Upper lobe of left lung (tissue), 6 donors: ENCODE measurements at regions not wholly inside any gene's neighbourhood (a gene's known extent, or its start where the extent isn't known, plus 50 kb on each side); places are given as distances from the start of the nearest gene placed in this dataset.

Experiments used
- ATAC-seq, 2 donors: fragments of 200-7000 bp; cut with Tn5 transposase; one replicate each; pipeline ENCODE4 v1.9.1; 2022; ENCODE audit warnings: mild to moderate bottlenecking in 2 of 2, moderate library complexity in 2 of 2; ENCODE audit not compliant: low FRiP score in 2 of 2
- DNase-seq, 2 donors: peaks; one replicate each; pipeline ENCODE4 v3.0.0-alpha.2; 2019 to 2020
- H3K27ac ChIP-seq, 4 donors: fragments of 200-600 bp; sonication (generic); one replicate each; pipeline ENCODE4 v1.5.1; 2016 to 2019
- H3K27me3 ChIP-seq, 4 donors: fragments of 200-600 bp; sonication (generic); one replicate each; pipeline ENCODE4 v1.5.1; 2017 to 2019
- H3K36me3 ChIP-seq, 4 donors: fragments of 200-600 bp; sonication (generic); one replicate each; pipeline ENCODE4 v1.5.1; 2016 to 2019
- H3K4me1 ChIP-seq, 4 donors: fragments of 200-600 bp; sonication (generic); one replicate each; pipeline ENCODE4 v1.5.1; 2018 to 2019
- H3K4me3 ChIP-seq, 4 donors: fragments of 200-600 bp; sonication (generic); one replicate each; pipeline ENCODE4 v1.5.1; 2017 to 2019; ENCODE audit warnings: mild to moderate bottlenecking in 2 of 4, moderate library complexity in 1 of 4
- H3K9me3 ChIP-seq, 4 donors: fragments of 200-600 bp; sonication (generic); one replicate each; pipeline ENCODE4 v1.5.1; 2018 to 2019
- EP300 ChIP-seq, 4 donors: sonication (generic); formaldehyde crosslinking; IDR thresholded peaks; one replicate each; pipeline ENCODE4 v1.5.1; 2017; ENCODE audit warnings: antibody characterized with exemption in 4 of 4, control low read depth in 2 of 4
- POLR2A ChIP-seq, 4 donors: fragments of 450-650 bp; IDR thresholded peaks; one replicate each; pipeline ENCODE4 v1.5.1; 2016 to 2017; ENCODE audit warnings: antibody characterized with exemption in 4 of 4, mild to moderate bottlenecking in 2 of 4
- POLR2AphosphoS5 ChIP-seq, 2 donors: sonication (generic); formaldehyde crosslinking; IDR thresholded peaks; one replicate each; pipeline ENCODE4 v1.5.1; 2017; ENCODE audit warnings: antibody characterized with exemption in 2 of 2
- WGBS, 2 donors: methylation state at CpG; one replicate each; pipeline ENCODE4 v1.1.5; 2017 to 2018; 5-methylcytosine and 5-hydroxymethylcytosine counted together
- TF ChIP-seq, protein P1 (sequence below), 6 experiments: fragments of 450-650 bp in 4 of 6; fragments of 200-600 bp in 2 of 6; sonication (generic) in 2 of 6; IDR thresholded peaks; one replicate each; pipeline ENCODE4 v1.5.1; 2016 to 2019; ENCODE audit warnings: antibody characterized with exemption in 6 of 6
- donor health status: DM: no; HTN: no; CAD: no; lungs with moderate emphysema.
- donor health status: DM: no; HTN: yes; CAD: no; lungs with severe emphysema.

GRCh38 chr14:55814873-55815272 lies 234.9 kb downstream of the KTN1 start:
- H3K4me1 ChIP-seq, result no peaks in the 10 kb centered on the region

DNA sequence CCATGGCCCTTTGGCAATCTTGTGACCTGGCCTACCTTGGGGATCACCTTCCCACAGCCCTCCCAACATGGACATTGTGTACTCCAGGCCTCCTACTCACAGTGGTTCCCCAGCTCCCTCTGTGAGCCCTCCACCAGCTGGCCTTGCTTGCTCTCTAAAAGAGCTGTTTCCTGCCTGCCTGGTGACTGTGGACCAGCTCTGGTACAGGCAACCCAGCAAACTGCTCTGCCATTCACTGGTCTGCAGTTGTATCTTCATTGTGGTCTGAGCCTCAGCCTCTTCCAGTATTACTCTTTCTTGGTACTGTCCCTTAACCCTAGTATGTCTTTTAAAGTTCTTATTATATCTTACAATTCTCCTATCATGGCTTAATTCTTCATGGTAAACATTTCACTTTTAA lies 236.2 kb downstream of the KTN1 start:
- Histone ChIP-seq H3K9me3 (no peaks in the 10 kb centered on the region), H3K4me3 (no peak overlapping the region), H3K27me3 (no peaks in the 10 kb centered on the region), H3K4me1 (no peaks in the 10 kb centered on the region), H3K36me3 (no peaks in the 10 kb centered on the region), H3K27ac (no peak overlapping the region)
- ATAC-seq, result no peak
- DNase-seq, result no peak
- TF ChIP-seq EP300 (IDR thresholded peaks at IDR 0.05) (no peak), POLR2A (IDR thresholded peaks at IDR 0.05) (no peak), POLR2AphosphoS5 (IDR thresholded peaks at IDR 0.05) (no peak)
- TF ChIP-seq, protein P1, sequence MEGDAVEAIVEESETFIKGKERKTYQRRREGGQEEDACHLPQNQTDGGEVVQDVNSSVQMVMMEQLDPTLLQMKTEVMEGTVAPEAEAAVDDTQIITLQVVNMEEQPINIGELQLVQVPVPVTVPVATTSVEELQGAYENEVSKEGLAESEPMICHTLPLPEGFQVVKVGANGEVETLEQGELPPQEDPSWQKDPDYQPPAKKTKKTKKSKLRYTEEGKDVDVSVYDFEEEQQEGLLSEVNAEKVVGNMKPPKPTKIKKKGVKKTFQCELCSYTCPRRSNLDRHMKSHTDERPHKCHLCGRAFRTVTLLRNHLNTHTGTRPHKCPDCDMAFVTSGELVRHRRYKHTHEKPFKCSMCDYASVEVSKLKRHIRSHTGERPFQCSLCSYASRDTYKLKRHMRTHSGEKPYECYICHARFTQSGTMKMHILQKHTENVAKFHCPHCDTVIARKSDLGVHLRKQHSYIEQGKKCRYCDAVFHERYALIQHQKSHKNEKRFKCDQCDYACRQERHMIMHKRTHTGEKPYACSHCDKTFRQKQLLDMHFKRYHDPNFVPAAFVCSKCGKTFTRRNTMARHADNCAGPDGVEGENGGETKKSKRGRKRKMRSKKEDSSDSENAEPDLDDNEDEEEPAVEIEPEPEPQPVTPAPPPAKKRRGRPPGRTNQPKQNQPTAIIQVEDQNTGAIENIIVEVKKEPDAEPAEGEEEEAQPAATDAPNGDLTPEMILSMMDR (IDR thresholded peaks at IDR 0.05), result no peak

More at GRCh38 chr14:55814873-55815272, 234.9 kb downstream of the KTN1 start:
- DNase-seq, result no peak
- Histone ChIP-seq H3K4me3 (no peak overlapping the region), H3K27me3 (no peaks in the 10 kb centered on the region), H3K36me3 (no peaks in the 10 kb centered on the region), H3K27ac (peak overlapping the region in 1 of 4 donors; percentile 9), H3K9me3 (no peaks in the 10 kb centered on the region)
- TF ChIP-seq, protein P1 (IDR thresholded peaks at IDR 0.05), result no peak
- TF ChIP-seq POLR2A (IDR thresholded peaks at IDR 0.05) (no peak), POLR2AphosphoS5 (IDR thresholded peaks at IDR 0.05) (no peak), EP300 (IDR thresholded peaks at IDR 0.05) (no peak)
- ATAC-seq, result peak in 1 of 2 donors; percentile 39
- WGBS, 2 donors, result 72 to 73% methylated on average over 1 of the region's 1 CpG

GRCh38 chr14:55819610-55820304 lies 239.8 kb downstream of the KTN1 start:
- ATAC-seq, result no peak
- WGBS, 2 donors, result 54 to 57% methylated on average over 8 of the region's 8 CpGs

GRCh38 chr14:55822906-55823305 lies 242.9 kb downstream of the KTN1 start:
- TF ChIP-seq POLR2AphosphoS5 (IDR thresholded peaks at IDR 0.05) (no peak), POLR2A (IDR thresholded peaks at IDR 0.05) (no peak), EP300 (IDR thresholded peaks at IDR 0.05) (no peak)
- TF ChIP-seq, protein P1 (IDR thresholded peaks at IDR 0.05), result no peak
- Histone ChIP-seq H3K4me1 (no peaks in the 10 kb centered on the region), H3K27me3 (no peaks in the 10 kb centered on the region), H3K4me3 (no peak overlapping the region), H3K27ac (no peak overlapping the region), H3K36me3 (no peaks in the 10 kb centered on the region), H3K9me3 (peaks cover 0 to 6% (median 2%) of the 10 kb centered on the region in 4 donors)
- WGBS, 2 donors, result 79 to 85% methylated on average over 2 of the region's 2 CpGs
- ATAC-seq (no peak), DNase-seq (no peak)

More at GRCh38 chr14:55819610-55820304, 239.8 kb downstream of the KTN1 start:
- Histone ChIP-seq H3K36me3 (no peaks in the 10 kb centered on the region), H3K4me1 (no peaks in the 10 kb centered on the region), H3K27ac (no peak overlapping the region), H3K9me3 (peaks cover 0 to 6% (median 2%) of the 10 kb centered on the region in 4 donors), H3K27me3 (no peaks in the 10 kb centered on the region), H3K4me3 (no peak overlapping the region)
- DNase-seq, result no peak
- TF ChIP-seq POLR2A (IDR thresholded peaks at IDR 0.05) (no peak), POLR2AphosphoS5 (IDR thresholded peaks at IDR 0.05) (no peak), EP300 (IDR thresholded peaks at IDR 0.05) (no peak)
- TF ChIP-seq, protein P1 (IDR thresholded peaks at IDR 0.05), result no peak
